IMR-90 (cell line): ENCODE measurements at regions not wholly inside any gene's neighbourhood (a gene's known extent, or its start where the extent isn't known, plus 50 kb on each side); places are given as distances from the start of the nearest gene placed in this dataset.
A peak's percentile ranks its signal among the peaks of the same experiment; 100 is the strongest.

Experiments used
- ATAC-seq: fragments of 200-7000 bp; cut with Tn5 transposase; 2 replicates; pipeline ENCODE4 v1.9.1; 2020; ENCODE audit warnings: low read depth, mild to moderate bottlenecking, moderate library complexity
- BruUV-seq: library from RNA; stranded (reverse); fragments of 400-500 nt; replicated peaks from 2 replicates; lab custom pipeline; 2021; lab: Mats Ljungman, UMichigan
- CTCF ChIA-PET: fragments of 300-600 bp; formaldehyde crosslinking; extraction: SDS; loops from one replicate; lab custom pipeline; 2021; ENCODE audit warnings: antibody characterized with exemption; lab: Yijun Ruan, JAX
- POLR2A ChIA-PET: fragments of 300-600 bp; sonication (Branson Sonifier 250); formaldehyde crosslinking; loops from one replicate; lab custom pipeline; 2022; ENCODE audit warnings: antibody characterized with exemption; ENCODE audit not compliant: unreplicated experiment; lab: Charles Lee
- DNase-seq: peaks from one replicate; pipeline ENCODE4 v3.0.0; 2013
- H2AFZ ChIP-seq: replicated peaks from 2 replicates; pipeline ENCODE3; 2013; ENCODE audit warnings: low read length, mild to moderate bottlenecking; ENCODE audit not compliant: poor library complexity
- H2AK5ac ChIP-seq: 2 replicates; pipeline ENCODE4 v1.6.1; 2013; ENCODE audit warnings: low read depth, low read length, inconsistent platforms
- H2AK9ac ChIP-seq: replicated peaks from 2 replicates; pipeline ENCODE3; 2013; ENCODE audit warnings: mild to moderate bottlenecking, low read depth, low read length, moderate library complexity; ENCODE audit not compliant: poor library complexity
- H2BK120ac ChIP-seq: 2 replicates; pipeline ENCODE4 v1.6.1; 2013; ENCODE audit warnings: low read depth, low read length, inconsistent platforms
- H2BK15ac ChIP-seq: 3 replicates; pipeline ENCODE4 v1.6.1; 2013; ENCODE audit warnings: low read depth, low read length, inconsistent platforms
- H2BK20ac ChIP-seq: 2 replicates; pipeline ENCODE4 v1.6.1; 2013; ENCODE audit warnings: low read depth, mild to moderate bottlenecking, inconsistent platforms, low read length, moderate library complexity
- H2BK5ac ChIP-seq: 2 replicates; pipeline ENCODE4 v1.6.1; 2013; ENCODE audit warnings: mild to moderate bottlenecking, low read depth, low read length, inconsistent platforms; ENCODE audit not compliant: poor library complexity, severe bottlenecking
- H3K14ac ChIP-seq: replicated peaks from 2 replicates; pipeline ENCODE4 v1.6.1; 2013; ENCODE audit warnings: low read depth, low read length, inconsistent platforms
- H3K18ac ChIP-seq: 2 replicates; pipeline ENCODE4 v1.6.1; 2013; ENCODE audit warnings: low read depth, low read length, control low read depth
- H3K23ac ChIP-seq: 2 replicates; pipeline ENCODE4 v1.6.1; 2013; ENCODE audit warnings: low read depth, low read length, inconsistent platforms
- H3K27ac ChIP-seq: 2 replicates; pipeline ENCODE4 v1.5.1; 2013; ENCODE audit warnings: mild to moderate bottlenecking, control low read depth, low read length; ENCODE audit not compliant: insufficient read depth
- H3K27me3 ChIP-seq: 2 replicates; pipeline ENCODE4 v1.6.1; 2013; ENCODE audit warnings: low read length; ENCODE audit not compliant: control insufficient read depth, insufficient read depth
- H3K36me3 ChIP-seq: 2 replicates; pipeline ENCODE4 v1.6.1; 2013; ENCODE audit warnings: low read length, mixed read lengths; ENCODE audit not compliant: control insufficient read depth, insufficient read depth
- H3K4ac ChIP-seq: 2 replicates; pipeline ENCODE4 v1.6.1; 2013; ENCODE audit warnings: low read depth, low read length, inconsistent platforms
- H3K4me1 ChIP-seq: 2 replicates; pipeline ENCODE4 v1.6.1; 2013; ENCODE audit warnings: low read length, mixed read lengths; ENCODE audit not compliant: control insufficient read depth, insufficient read depth
- H3K4me2 ChIP-seq: 2 replicates; pipeline ENCODE4 v1.6.1; 2013; ENCODE audit warnings: low read depth, mild to moderate bottlenecking, control low read depth, low read length, moderate library complexity
- H3K4me3 ChIP-seq: 2 replicates; pipeline ENCODE4 v1.5.1; 2013; ENCODE audit warnings: low read depth, mild to moderate bottlenecking, control low read depth, low read length, moderate library complexity; ENCODE audit not compliant: insufficient read depth
- H3K56ac ChIP-seq: 2 replicates; pipeline ENCODE4 v1.6.1; 2013; ENCODE audit warnings: low read length, inconsistent platforms; ENCODE audit not compliant: insufficient read depth; ENCODE audit errors: extremely low read depth
- H3K79me1 ChIP-seq, 2 experiments: 2 replicates each; pipeline ENCODE4 v1.6.1; 2013; ENCODE audit warnings: low read length in 2 of 2, inconsistent platforms in 1 of 2, low read depth in 1 of 2
- H3K9ac ChIP-seq: 2 replicates; pipeline ENCODE4 v1.6.1; 2013; ENCODE audit warnings: low read depth, low read length, control low read depth
- H3K9me1 ChIP-seq: 2 replicates; pipeline ENCODE4 v1.6.1; 2013; ENCODE audit warnings: low read length, inconsistent platforms; ENCODE audit not compliant: insufficient read depth
- H3K9me3 ChIP-seq: 2 replicates; pipeline ENCODE4 v1.6.1; 2013; ENCODE audit warnings: low read length; ENCODE audit not compliant: control insufficient read depth, insufficient read depth
- H4K20me1 ChIP-seq: 2 replicates; pipeline ENCODE4 v1.6.1; 2013; ENCODE audit warnings: low read length, inconsistent platforms; ENCODE audit not compliant: insufficient read depth
- H4K5ac ChIP-seq: 2 replicates; pipeline ENCODE4 v1.6.1; 2013; ENCODE audit warnings: mild to moderate bottlenecking, low read depth, low read length, control low read depth
- H4K8ac ChIP-seq, 2 experiments: 2 replicates each; pipeline ENCODE4 v1.6.1; 2013; ENCODE audit warnings: low read depth in 2 of 2, low read length in 2 of 2, control low read depth in 1 of 2, inconsistent platforms in 1 of 2
- H4K91ac ChIP-seq: 2 replicates; pipeline ENCODE4 v1.6.1; 2013; ENCODE audit warnings: low read depth, low read length, inconsistent platforms; ENCODE audit not compliant: insufficient read depth
- CEBPB ChIP-seq: IDR thresholded peaks from 2 replicates; pipeline ENCODE4 v1.6.1; 2012; ENCODE audit warnings: low read depth, low read length, improper control_type of control experiment
- FOS ChIP-seq: fragments of 150-350 bp; IDR thresholded peaks from 2 replicates; pipeline ENCODE4 v1.6.1; 2016; ENCODE audit warnings: low read depth, low read length
- MAFK ChIP-seq: IDR thresholded peaks from 2 replicates; pipeline ENCODE4 v1.6.1; 2012; ENCODE audit warnings: low read depth, low read length, improper control_type of control experiment
- MAZ ChIP-seq: IDR thresholded peaks from 2 replicates; pipeline ENCODE4 v1.6.1; 2012; ENCODE audit warnings: low read depth, mild to moderate bottlenecking, low read length, improper control_type of control experiment, moderate library complexity, borderline replicate concordance
- NFE2L2 ChIP-seq: fragments of 150-350 bp; IDR thresholded peaks from 2 replicates; pipeline ENCODE4 v1.6.1; 2016; ENCODE audit warnings: low read depth, mild to moderate bottlenecking, low read length
- WGBS, 2 experiments: methylation state at CpG; one replicate each; pipeline versions ENCODE4 v1.1.5 to v1.1.7; 2013; ENCODE audit warnings: missing lambda C conversion rate in 2 of 2; ENCODE audit not compliant: insufficient read length in 1 of 2; ENCODE audit errors: extremely low coverage in 2 of 2; 5-methylcytosine and 5-hydroxymethylcytosine counted together
- dilution Hi-C: fragments of 300-500 bp; cut with HindIII; formaldehyde crosslinking; loops from one replicate; pipeline ENCODE4 v1.14.3; 2018; ENCODE audit warnings: low sequenced_read_pairs; ENCODE audit not compliant: unreplicated experiment
- in situ Hi-C: fragments of 300-500 bp; cut with MboI; formaldehyde crosslinking; loops from 3 replicates; pipeline ENCODE4 v1.14.3; 2019; ENCODE audit warnings: low sequenced_read_pairs, inconsistent platforms, mixed read lengths
- intact Hi-C: fragments of 100-400 bp; cut with micrococcal nuclease; formaldehyde crosslinking; loops from 2 replicates; pipeline ENCODE4 v1.10.0; 2022
- TF ChIP-seq, protein P1 (sequence below): fragments of 150-350 bp; IDR thresholded peaks from 2 replicates; pipeline ENCODE4 v1.6.1; 2017; ENCODE audit warnings: mild to moderate bottlenecking, antibody characterized with exemption, low read length, low read depth

DNA sequence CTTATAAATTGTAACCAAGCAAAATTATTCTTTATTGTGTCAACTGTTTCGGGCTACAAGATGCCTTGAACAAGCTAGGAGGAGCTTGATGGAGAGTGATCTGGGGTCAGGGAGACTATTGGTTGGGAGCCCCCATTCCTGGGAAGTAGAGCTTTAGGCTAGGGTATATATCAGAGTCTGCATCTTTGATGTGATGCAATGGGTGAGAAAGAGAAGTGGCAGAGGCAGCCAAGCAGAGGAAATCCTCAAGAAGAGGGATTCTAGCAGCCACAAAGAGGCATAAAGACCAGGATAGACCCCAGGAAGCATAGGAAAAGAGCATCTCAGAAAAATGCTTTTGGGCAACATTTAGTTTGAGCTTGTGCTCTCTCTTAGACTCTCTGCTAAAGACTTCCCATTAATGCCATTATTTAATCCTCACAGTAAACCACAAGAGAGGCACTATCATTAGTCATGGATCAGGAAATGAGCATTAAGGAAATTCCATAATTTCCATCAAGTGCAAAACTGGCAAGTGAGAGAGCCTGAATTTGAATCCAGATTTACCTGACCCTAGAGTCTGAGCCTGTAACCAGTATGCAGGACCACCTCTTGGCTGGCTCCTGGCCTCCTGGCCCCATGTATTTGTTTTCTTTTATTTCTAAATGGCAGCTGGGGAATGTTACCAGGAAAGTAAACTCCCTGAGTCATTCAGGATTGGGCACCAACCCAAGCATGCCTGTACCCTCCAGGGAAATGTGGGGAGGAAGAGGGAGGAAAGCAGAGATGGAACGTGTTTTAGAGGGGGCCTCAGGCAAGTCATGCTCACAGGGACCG is 118.7 kb downstream of the RPL22L1 start:
- Histone ChIP-seq H3K56ac (peak overlapping the region; percentile 98), H2BK5ac (peak overlapping the region; percentile 99), H4K20me1 (no peaks in the 10 kb centered on the region), H3K36me3 (no peaks in the 10 kb centered on the region), H4K8ac (peak overlapping the region; percentile 86 to 98), H3K79me1 (peaks cover 0 to 8% of the 10 kb centered on the region in 2 experiments; a peak in 2 of 4 replicates), H2BK20ac (peak overlapping the region; percentile 100), H2AK9ac (peak overlapping the region; percentile 95), H2AK5ac (peak overlapping the region; percentile 98), H3K23ac (peak overlapping the region; percentile 100), H4K91ac (peak overlapping the region; percentile 100), H3K4me1 (peaks cover 28% of the 10 kb centered on the region), H2BK15ac (peak overlapping the region; percentile 83), H3K18ac (peak overlapping the region; percentile 99), H2BK120ac (peak overlapping the region; percentile 100), H3K27me3 (no peaks in the 10 kb centered on the region), H3K27ac (peak overlapping the region; percentile 97), H2AFZ (peak overlapping the region; percentile 6), H4K5ac (peak overlapping the region; percentile 98), H3K4me3 (no peak overlapping the region), H3K4ac (peak overlapping the region; percentile 100), H3K14ac (peak overlapping the region; percentile 99), H3K9me3 (no peaks in the 10 kb centered on the region), H3K9ac (peak overlapping the region; percentile 31), H3K4me2 (peak overlapping the region; percentile 43), H3K9me1 (peaks cover 28% of the 10 kb centered on the region)
- DNase-seq (peak; percentile 82), ATAC-seq (peak; percentile 57)
- CTCF ChIA-PET, result interaction anchor here (0.7 to 1.4 kb wide), 6 partner anchors 25 to 61 kb away, joined by 3 to 7 read pairs (median 4); no protein-coding TSS in a partner anchor
- no CpG with 5 or more reads among the region's 3 CpGs for WGBS, 2 experiments
- dilution Hi-C loops, result no loop called here
- POLR2A ChIA-PET, result interaction anchor here (0.9 to 1.5 kb wide), 4 partner anchors 24 to 59 kb away, joined by 3 to 6 read pairs (median 4); no protein-coding TSS in a partner anchor
- BruUV-seq, result no TSS peak
- intact Hi-C loops, result loop anchor here (1.0 to 10.0 kb wide), 5 partner anchors 24 to 1024 kb away; partner anchors contain the start of gene CLDN11
- TF ChIP-seq, protein P1, sequence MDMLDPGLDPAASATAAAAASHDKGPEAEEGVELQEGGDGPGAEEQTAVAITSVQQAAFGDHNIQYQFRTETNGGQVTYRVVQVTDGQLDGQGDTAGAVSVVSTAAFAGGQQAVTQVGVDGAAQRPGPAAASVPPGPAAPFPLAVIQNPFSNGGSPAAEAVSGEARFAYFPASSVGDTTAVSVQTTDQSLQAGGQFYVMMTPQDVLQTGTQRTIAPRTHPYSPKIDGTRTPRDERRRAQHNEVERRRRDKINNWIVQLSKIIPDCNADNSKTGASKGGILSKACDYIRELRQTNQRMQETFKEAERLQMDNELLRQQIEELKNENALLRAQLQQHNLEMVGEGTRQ, result no peak
- TF ChIP-seq CEBPB, result peak; percentile 68
- TF ChIP-seq MAFK, result no peak
- TF ChIP-seq FOS, result peak; percentile 48; the same call in 1 of the 2 replicates
- peak; percentile 41; the same call in 1 of the 2 replicates for TF ChIP-seq NFE2L2
- peak; percentile 34; the same call in 1 of the 2 replicates for TF ChIP-seq MAZ
- in situ Hi-C loops, result no loop called here
